Esophagus squamous epithelium (tissue), 5 donors: ENCODE measurements at regions not wholly inside any gene's neighbourhood (a gene's known extent, or its start where the extent isn't known, plus 50 kb on each side); places are given as distances from the start of the nearest gene placed in this dataset.

Source experiments
- DNase-seq: peaks from one replicate; lab custom pipeline; 2025; lab: John Stamatoyannopoulos, UW
- H3K27ac ChIP-seq, 4 donors: fragments of 200-600 bp; sonication (generic); one replicate each; pipeline ENCODE4 v1.5.1; 2016 to 2019; ENCODE audit warnings: mild to moderate bottlenecking in 1 of 4
- H3K27me3 ChIP-seq, 4 donors: fragments of 200-600 bp; sonication (generic); 1 replicate in 3 of 4; 2 replicates in 1 of 4; pipeline versions ENCODE4 v1.5.1 to v1.6.0; 2017 to 2021; ENCODE audit warnings: antibody characterized with exemption in 1 of 4
- H3K36me3 ChIP-seq, 3 donors: fragments of 200-600 bp; sonication (generic); one replicate each; pipeline ENCODE4 v1.5.1; 2016 to 2019
- H3K4me1 ChIP-seq, 3 donors: fragments of 200-600 bp; sonication (generic); one replicate each; pipeline ENCODE4 v1.5.1; 2017 to 2019
- H3K4me3 ChIP-seq, 4 donors: fragments of 200-600 bp; sonication (generic); 1 replicate in 3 of 4; 2 replicates in 1 of 4; pipeline ENCODE4 v1.5.1; 2016 to 2019; ENCODE audit warnings: mild to moderate bottlenecking in 2 of 4, moderate library complexity in 1 of 4
- H3K9me3 ChIP-seq, 3 donors: fragments of 200-600 bp; sonication (generic); one replicate each; pipeline ENCODE4 v1.5.1; 2016 to 2019
- CTCF ChIP-seq, 6 experiments: fragments of 450-650 bp in 4 of 6; fragments of 200-600 bp in 2 of 6; sonication (generic) in 2 of 6; IDR thresholded peaks; one replicate each; pipeline ENCODE4 v1.5.1; 2016 to 2019; ENCODE audit warnings: antibody characterized with exemption in 6 of 6, mild to moderate bottlenecking in 4 of 6, moderate library complexity in 4 of 6
- POLR2A ChIP-seq, 4 donors: fragments of 450-650 bp; IDR thresholded peaks; one replicate each; pipeline ENCODE4 v1.6.1; 2017; ENCODE audit warnings: antibody characterized with exemption in 4 of 4, mild to moderate bottlenecking in 4 of 4, moderate library complexity in 3 of 4
- WGBS, 2 donors: methylation state at CpG; one replicate each; pipeline ENCODE4 v1.1.5; 2018; 5-methylcytosine and 5-hydroxymethylcytosine counted together
- intact Hi-C: fragments of 100-400 bp; cut with DNase I; formaldehyde crosslinking; loops from one replicate; pipeline ENCODE4 v1.15.0; 2022
- donor health status: DM: yes; HTN: yes; CAD: no.

DNA sequence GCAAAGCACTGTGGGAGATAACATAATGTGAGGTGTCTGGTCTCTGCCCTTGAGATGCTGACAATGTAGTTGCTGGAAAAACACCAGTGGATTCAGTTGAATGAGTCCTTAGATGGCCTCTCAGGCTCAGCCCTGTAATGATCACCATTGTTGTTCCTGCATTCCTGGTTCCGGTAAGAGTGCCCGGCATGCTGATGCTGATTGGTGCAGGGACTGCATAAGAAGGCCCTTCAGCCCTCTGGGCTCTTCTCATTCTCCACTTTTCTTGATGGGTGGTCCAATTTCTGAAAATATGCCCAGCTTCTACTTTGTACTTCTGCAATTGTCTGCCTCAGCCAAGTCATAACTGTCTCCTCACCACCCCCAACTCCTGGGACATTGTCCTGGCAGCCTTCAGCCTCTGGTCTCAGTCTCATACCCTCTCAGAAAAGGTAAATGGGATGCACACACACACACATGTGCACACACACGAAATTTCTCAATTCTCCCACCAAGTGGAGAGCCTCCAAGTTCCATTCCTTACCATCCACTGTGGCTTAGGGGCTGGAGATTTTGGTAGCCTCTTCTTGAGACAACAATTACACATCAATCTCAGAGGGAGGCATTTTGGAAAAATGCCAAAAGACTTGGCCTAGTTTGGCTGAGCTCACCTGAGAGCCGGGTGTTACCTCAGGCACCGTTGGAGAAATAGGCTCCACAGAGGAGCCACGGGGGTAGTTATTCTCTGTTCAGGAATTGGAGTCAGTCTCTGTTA lies 314.9 kb downstream of the RPS24 start:
- peaks cover 0 to 21% (median 0%) of the 10 kb centered on the region in 4 donors for H3K27me3 ChIP-seq
- no peak overlapping the region for H3K27ac ChIP-seq
- DNase-seq = no peak
- H3K4me3 ChIP-seq = no peak overlapping the region
- H3K36me3 ChIP-seq = no peaks in the 10 kb centered on the region
- no peaks in the 10 kb centered on the region for H3K9me3 ChIP-seq
- 61 to 86% methylated on average over 1 to 6 of the region's 6 CpGs for WGBS, 2 donors
- intact Hi-C loops = no loop called here
- TF ChIP-seq CTCF (IDR thresholded peaks at IDR 0.05) (no peak), POLR2A (IDR thresholded peaks at IDR 0.05) (no peak)
- H3K4me1 ChIP-seq = no peaks in the 10 kb centered on the region

DNA sequence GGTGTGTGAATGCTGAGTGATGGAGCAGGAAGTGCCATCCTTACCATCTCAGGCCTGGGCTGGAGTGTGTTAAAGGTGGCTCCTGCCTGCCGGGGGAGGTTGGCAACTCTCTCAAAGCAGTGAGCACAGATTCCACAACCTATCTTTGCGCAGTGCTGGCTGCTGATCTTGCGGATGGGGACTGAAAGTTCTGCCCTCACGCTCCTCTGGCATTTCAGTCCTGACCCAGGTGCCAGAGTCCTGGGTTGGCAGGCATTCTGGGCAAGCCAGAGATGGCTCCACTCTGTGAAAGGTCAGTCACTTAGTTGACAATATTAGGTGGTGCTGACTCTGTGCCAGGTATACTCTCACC lies 315.5 kb downstream of the RPS24 start:
- TF ChIP-seq CTCF (IDR thresholded peaks at IDR 0.05) = no peak
- TF ChIP-seq POLR2A (IDR thresholded peaks at IDR 0.05) = no peak
- intact Hi-C loops = no loop called here
- Histone ChIP-seq H3K4me1 (no peaks in the 10 kb centered on the region), H3K4me3 (no peak overlapping the region), H3K27ac (no peak overlapping the region), H3K9me3 (no peaks in the 10 kb centered on the region), H3K36me3 (no peaks in the 10 kb centered on the region), H3K27me3 (peaks cover 0 to 21% (median 0%) of the 10 kb centered on the region in 4 donors)
- 82 to 86% methylated on average over 2 of the region's 4 CpGs for WGBS, 2 donors
- DNase-seq = no peak

DNA sequence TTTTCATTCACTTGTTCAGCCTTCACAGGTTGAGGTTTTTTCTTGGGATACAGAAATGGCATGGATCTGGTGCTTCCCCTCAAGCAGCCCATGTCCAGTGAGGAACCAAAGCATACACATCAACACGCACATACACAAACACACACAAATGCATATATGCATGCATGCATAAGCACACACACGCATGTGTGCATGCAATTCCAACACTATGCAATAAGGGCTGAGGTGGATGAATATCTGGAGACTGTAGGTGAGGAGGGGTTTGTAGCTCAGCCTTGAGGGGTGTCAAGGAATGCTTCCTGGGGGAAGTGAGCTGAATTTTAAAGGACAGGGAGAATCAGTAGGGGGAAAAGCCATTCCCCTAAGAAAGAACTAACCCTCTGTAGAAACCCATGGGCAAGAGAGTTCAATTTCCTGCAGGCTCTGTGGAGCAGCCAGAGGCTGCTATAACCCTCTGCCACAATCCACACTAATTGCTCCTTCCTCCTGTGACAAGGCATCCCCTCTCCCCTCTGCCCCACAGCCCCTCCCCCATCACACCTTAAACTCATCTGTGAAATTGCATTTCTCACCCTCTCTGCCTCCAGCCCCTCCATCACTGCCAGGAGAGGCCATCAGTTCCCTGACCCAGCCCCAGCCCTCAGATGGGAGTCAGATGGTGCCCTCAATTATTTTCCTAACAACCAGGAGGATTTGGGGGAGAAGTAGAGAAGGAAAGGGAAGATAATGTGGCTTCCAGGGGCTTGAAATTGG lies 316.4 kb downstream of the RPS24 start:
- no peak for DNase-seq
- H3K36me3 ChIP-seq = no peaks in the 10 kb centered on the region
- H3K4me3 ChIP-seq = no peak overlapping the region
- TF ChIP-seq POLR2A (IDR thresholded peaks at IDR 0.05) (no peak), CTCF (IDR thresholded peaks at IDR 0.05) (no peak)
- peaks cover 0 to 21% (median 0%) of the 10 kb centered on the region in 4 donors for H3K27me3 ChIP-seq
- H3K27ac ChIP-seq = no peak overlapping the region
- H3K9me3 ChIP-seq = no peaks in the 10 kb centered on the region
- H3K4me1 ChIP-seq = no peaks in the 10 kb centered on the region
- intact Hi-C loops = no loop called here
- WGBS, 2 donors = 96 to 100% methylated on average over 2 of the region's 2 CpGs

- intact Hi-C loops = no loop called here
- H3K9me3 ChIP-seq = no peaks in the 10 kb centered on the region
- H3K4me1 ChIP-seq = no peaks in the 10 kb centered on the region
- no peak overlapping the region for H3K27ac ChIP-seq
- WGBS, 2 donors = 81 to 93% methylated on average over 6 of the region's 6 CpGs
- H3K4me3 ChIP-seq = no peak overlapping the region
- no peak for DNase-seq
- no peak for TF ChIP-seq POLR2A (IDR thresholded peaks at IDR 0.05)
- H3K36me3 ChIP-seq = no peaks in the 10 kb centered on the region
- peaks cover 0 to 21% (median 0%) of the 10 kb centered on the region in 4 donors for H3K27me3 ChIP-seq
These were observed 317.6 kb downstream of the RPS24 start for GRCh38 chr10:78351283-78351682.

- Histone ChIP-seq H3K4me3 (no peak overlapping the region), H3K4me1 (no peaks in the 10 kb centered on the region), H3K9me3 (no peaks in the 10 kb centered on the region), H3K27me3 (peaks cover 0 to 21% (median 0%) of the 10 kb centered on the region in 4 donors), H3K36me3 (no peaks in the 10 kb centered on the region), H3K27ac (no peak overlapping the region)
- DNase-seq = no peak
- intact Hi-C loops = no loop called here
- WGBS, 2 donors = 63 to 64% methylated on average over 3 of the region's 3 CpGs
- TF ChIP-seq CTCF (IDR thresholded peaks at IDR 0.05) = no peak
- no peak for TF ChIP-seq POLR2A (IDR thresholded peaks at IDR 0.05)
These were observed 318.1 kb downstream of the RPS24 start for GRCh38 chr10:78351809-78352208.
